Epithelial cell of prostate (primary cell): ENCODE measurements at regions not wholly inside any gene's neighbourhood (a gene's known extent, or its start where the extent isn't known, plus 50 kb on each side); places are given as distances from the start of the nearest gene placed in this dataset.
A peak's percentile ranks its signal among the peaks of the same experiment; 100 is the strongest.

Source experiments
- DNase-seq: peaks from one replicate; pipeline ENCODE4 v3.0.0-alpha.2; 2011; ENCODE audit warnings: low read depth, low spot score
- H3K27ac ChIP-seq: fragments of 450-650 bp; 2 replicates; pipeline ENCODE4 v1.5.1; 2017; ENCODE audit warnings: mild to moderate bottlenecking

DNA sequence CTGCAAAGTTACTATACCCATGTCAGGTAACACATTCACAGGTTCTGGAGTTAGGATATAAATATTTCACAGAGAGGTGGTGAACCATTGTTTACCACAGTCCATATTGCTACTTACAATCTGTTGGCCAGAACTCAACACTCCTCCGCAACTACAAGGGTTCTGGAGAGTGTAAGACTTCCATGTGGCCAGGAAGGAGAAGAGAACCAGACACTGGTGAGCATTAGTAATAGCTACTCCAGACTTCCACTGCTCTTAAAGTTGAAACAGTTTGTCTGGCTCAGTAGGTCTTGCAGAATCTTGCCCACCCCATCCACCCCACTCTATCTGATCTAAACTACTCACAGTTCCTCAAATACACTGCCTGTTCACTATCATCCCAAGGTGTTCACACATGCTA lies 369.6 kb downstream of the DUSP6 start:
- no peak for DNase-seq
- H3K27ac ChIP-seq: no peak overlapping the region

DNA sequence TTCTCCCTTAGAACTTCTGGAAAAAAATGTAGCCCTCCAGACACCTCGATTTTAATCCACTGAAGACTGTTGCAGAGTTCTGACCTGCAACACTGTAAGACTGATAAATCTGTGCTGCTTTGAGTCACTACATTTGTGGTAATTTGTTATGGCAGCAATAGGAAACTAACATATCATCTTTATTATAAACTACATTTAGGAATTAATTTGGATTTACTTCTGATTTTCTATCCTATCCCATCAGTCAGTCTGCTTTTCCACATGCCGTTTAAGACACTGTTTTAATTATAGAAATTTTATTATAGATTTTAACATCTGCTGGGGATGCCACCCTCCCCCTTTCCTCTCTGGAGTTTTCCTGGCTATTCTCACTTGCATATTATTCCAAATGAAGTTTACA lies 375.2 kb downstream of the DUSP6 start:
- H3K27ac ChIP-seq: no peak overlapping the region
- no peak for DNase-seq

DNA sequence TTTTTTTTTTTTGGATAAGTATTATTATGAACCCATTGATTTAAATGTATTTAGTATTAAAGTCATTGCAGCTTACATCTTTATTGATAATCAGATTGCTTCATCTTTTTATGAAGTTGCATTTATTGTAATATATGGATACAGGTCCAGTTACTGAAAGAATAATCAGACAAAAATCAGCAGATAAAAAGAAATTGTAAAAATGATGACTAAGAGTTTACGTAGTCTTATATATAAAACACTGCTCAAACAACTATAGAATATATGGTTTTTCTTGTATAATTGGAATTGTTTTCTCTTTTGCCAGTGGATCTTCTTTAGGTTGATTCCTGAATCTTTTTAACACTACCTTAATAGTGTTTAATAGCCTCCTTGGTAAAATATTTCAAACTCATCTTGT lies 378.3 kb downstream of the DUSP6 start:
- H3K27ac ChIP-seq: no peak overlapping the region
- no peak for DNase-seq

DNA sequence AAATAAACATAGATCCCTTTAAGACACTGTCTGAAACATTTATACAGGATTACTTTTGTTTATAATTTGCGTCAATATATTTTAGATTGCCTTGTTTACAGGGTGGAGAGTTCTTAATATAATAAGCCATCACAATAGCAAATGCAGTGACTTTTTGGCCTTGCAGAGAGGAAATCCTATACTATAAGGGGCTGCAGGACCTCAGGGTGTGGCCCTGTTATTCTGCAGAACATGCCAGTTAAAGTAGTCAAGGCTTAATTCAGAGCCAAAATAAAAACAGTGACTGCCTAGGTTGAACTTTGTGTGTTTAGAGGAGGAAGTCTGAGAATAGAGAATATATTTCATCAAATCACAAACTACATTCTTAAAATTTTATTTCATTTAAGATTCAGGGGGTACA lies 381.6 kb downstream of the DUSP6 start:
- no peak overlapping the region for H3K27ac ChIP-seq
- no peak for DNase-seq

DNA sequence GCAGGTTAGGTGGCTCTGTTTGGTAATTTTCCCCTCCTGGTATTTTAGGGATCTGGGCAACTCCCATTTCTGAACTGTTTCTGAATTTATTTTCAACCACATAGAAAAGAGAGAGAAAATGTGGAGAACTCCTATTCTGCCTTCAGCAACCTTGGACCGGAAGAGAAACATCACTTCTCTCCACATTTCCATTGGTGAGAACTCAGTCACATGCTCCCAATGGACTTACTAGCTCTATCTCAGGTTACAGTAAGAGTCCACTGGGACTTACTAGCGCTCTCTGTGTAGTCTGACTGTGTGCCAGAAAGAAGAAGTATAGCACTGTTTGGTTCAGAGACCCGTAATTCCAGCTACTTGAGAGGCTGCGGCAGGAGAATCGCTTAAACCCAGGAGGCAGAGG lies 383.2 kb downstream of the DUSP6 start:
- no peak for DNase-seq

DNA sequence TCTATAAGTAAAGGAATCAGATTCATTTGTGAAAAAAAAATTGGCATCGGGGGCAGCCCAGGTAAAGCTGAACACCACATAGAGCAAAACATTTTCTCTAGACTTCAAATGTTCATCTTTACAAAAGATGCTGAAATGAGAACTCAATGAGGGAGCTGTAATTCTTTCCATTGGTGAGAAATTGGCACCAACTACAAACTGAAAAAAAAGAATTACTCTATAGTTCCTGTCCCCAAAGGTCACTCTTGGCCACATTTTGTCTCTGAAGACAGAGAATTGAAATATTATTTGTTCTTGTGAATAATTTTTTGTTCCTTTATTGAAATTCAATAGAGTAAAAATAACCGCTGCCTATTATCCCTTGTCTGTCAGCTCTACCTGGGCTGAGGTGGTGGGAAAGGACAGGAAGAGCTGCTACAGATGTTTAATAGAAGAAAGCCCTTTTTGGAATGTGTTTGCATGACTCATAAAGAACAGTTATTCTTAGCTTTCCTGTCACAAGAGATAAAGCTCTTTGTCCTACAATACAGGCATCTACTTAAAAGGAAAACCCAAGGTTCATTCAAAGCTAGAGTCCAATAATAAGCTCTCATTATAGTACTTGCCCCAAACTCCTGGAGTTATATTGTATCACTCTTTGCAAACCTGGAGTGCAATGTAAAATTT lies 380.1 kb upstream of the KITLG start:
- no peak overlapping the region for H3K27ac ChIP-seq
- no peak for DNase-seq

More for the DNA sequence above, 383.2 kb downstream of the DUSP6 start:
- H3K27ac ChIP-seq: no peak overlapping the region

DNA sequence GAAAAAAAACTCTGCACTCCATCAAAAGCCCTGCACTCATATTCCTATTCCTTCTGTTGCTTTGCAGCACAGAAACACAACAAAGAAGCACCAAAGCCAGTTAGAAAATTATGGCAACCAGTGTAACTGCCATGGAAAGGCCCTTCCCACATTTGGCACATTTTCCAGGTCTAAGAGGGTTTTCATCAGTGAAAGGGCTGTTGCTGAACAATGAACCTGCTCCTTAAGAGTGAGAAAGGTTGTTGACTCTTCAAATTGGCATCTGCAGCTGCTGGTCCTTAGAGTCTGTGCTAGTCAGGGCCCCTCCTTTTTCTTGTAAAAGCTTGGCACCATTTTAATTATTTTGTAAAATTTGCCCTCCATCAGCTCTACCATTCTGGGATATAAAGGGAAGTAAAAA lies 378.7 kb upstream of the KITLG start:
- DNase-seq: no peak
- no peak overlapping the region for H3K27ac ChIP-seq

DNA sequence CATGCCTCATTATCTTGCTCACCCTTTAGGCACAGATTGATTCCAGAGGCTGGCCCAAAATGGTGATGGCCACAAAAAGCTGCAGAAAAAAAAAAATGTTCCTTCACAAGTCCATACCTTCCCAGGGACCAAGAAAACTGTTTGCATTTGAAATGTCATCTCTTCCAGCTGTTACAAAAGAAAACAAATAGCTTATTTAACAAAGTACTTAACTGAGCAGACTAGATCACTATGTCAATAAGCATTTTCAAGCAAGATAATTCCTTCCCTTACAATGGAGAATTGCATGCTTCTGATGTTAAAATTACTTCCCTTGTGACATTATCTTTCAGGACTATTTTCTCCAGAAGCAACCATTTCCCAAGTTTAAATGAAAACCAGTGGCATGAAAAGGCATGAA lies 377.9 kb upstream of the KITLG start:
- no peak overlapping the region for H3K27ac ChIP-seq
- DNase-seq: no peak

DNA sequence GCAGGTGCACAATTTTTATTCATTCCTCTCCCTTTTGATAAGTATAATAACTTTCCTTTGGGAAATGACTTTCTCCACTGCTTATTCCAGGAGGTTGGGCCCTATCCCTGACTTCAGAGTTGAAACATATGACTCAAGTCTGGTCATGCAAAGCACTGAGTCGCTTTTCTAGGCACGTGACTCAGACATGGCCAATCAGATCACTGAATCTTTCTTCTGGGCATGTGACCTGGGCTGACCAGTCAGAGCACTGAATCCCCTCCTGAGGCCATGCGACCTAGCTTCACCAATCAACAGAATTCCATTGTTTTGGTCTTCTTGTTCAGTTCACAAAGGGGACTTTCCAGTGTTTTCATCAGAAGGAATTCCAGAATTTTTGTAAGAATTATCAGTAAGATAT lies 377.1 kb upstream of the KITLG start:
- no peak for DNase-seq
- no peak overlapping the region for H3K27ac ChIP-seq

DNA sequence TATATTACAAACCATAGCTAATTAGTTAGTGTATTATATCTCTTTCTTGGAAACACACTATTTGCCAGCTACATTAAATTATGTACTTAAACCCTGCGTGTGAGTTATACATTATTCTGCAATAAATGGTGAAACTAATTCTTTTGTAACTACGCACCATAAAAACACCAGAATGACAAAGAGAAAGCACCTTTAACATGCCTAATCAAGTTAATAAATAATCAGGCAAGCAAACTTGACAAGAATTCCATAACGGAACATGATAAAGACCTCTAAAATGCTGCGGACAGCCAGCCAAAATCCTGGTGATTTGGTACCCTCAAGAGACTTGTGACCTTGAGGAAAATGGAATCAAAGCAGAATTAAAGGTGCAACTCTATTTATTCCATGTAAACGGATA lies 375.3 kb upstream of the KITLG start:
- no peak overlapping the region for H3K27ac ChIP-seq
- no peak for DNase-seq

DNA sequence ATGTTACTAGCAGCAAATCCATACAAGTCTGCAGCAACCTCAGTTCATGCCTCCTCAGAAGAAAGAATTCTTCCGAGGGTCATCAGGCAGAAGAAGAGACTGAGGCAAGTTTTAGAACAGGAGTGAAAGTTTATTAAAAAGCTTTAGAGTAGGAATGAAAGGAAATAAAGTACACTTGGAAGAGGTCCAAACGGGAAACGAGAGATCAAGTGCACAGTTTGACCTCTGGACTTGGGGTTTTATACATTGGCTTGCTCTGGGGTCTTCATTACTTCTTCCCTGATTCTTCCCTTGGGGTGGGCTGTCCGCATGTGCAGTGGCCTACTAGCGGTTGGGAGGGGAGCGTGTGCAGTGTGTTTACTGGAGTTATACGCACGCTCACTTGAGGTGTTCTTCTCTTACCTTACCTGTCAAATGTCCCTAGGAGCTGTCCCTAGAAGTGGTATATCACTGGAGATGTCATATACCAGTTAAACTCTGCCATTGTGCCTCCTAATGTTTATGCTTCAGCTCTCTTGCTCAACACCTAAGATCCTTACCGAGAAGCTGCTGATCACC lies 372.8 kb upstream of the KITLG start:
- DNase-seq: no peak
- no peak overlapping the region for H3K27ac ChIP-seq

DNA sequence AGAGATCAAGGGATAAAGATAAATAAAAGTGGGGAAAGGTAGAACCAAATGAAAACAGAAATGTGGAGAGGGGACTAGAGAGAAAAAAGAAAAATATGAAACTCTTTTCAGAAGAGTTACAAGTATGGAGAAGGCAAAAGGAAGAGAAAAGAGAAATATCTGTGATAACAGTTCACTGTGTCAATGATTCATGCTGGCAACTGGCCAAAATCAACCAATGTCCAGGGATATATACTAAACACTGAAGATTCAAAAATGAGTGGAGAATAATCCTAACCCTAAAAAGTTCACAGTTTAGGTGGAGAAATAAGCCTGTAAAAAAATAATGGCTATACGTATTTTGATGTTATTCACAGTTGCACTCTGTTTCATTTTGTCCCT lies 372.3 kb upstream of the KITLG start:
- no peak overlapping the region for H3K27ac ChIP-seq
- DNase-seq: no peak

DNA sequence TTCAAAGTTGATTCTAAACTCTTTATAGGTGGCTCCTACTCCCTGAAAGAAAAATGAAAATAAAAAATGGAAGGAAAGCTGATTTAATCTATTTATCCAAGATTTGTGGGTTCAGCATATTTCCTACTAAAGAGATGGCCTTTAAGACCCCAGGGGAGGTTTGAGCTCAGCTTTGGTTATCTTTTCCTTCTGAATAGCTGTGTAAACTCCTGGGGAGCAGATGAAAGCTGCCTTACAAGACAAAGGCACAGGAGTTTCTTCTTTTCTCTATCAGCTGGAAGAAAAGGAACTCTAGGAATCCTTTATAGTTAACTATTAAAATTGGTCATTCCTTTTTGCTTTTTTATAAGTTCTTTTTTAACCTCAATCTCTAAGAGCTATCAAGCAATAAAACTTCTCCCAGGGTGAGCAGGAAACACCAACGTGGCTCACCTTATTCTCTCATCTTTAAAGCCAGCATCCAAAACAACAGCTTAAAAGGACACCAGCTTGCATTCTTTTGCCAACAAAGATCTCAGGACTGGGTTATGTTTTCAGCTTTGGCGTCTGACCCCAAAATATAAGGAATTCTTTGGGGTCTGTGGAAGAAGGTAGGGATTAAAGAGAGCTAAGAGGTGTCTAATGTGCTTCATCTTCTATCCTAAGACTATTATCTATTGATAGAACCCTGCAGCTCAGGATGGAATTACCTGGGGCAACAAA lies 371.7 kb upstream of the KITLG start:
- no peak overlapping the region for H3K27ac ChIP-seq
- DNase-seq: no peak

DNA sequence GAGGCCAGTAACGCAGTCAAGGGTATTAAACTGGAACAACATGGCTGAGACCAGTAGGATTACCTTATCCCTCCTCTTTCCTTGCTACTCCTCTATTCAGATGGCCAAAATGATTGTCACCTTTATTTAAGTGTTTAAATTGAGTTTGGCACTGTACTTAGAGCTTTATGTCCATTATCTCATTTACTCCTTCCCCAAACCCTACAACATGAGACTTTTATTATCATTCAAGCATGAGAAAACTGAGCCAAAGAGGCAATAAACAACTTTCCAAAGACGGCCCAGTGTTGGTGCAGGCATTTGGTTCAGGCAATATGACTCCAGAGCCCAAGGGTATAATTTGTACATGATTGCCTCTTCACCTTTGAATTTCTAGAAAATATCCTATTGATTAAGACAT lies 370.9 kb upstream of the KITLG start:
- no peak for DNase-seq
- no peak overlapping the region for H3K27ac ChIP-seq

DNA sequence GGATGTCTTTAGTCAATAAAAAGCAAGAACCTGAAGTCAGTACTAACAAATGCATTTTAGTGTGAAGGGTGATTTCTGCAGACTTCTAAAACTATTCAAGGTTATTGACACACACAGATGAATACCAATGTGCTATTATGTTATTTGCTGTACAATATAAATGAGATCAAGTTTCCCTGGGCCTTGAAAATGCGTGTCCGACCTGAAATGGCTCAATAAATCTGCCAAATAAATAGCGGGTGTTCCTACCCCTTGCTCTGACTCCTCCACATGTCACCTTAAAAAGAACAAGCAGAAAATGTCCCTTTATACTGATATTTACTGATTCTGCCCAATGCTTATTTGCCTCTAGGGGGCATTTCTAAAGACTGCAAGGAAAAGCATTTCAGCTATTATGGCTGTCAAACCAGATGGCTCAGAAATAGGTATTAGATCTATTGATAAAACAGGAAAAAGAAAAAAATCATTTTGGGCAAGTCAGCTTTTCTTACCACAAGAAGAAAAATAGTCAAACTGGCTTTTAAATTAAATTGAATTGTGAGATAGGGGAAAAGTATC lies 367.3 kb upstream of the KITLG start:
- no peak for DNase-seq
- no peak overlapping the region for H3K27ac ChIP-seq

DNA sequence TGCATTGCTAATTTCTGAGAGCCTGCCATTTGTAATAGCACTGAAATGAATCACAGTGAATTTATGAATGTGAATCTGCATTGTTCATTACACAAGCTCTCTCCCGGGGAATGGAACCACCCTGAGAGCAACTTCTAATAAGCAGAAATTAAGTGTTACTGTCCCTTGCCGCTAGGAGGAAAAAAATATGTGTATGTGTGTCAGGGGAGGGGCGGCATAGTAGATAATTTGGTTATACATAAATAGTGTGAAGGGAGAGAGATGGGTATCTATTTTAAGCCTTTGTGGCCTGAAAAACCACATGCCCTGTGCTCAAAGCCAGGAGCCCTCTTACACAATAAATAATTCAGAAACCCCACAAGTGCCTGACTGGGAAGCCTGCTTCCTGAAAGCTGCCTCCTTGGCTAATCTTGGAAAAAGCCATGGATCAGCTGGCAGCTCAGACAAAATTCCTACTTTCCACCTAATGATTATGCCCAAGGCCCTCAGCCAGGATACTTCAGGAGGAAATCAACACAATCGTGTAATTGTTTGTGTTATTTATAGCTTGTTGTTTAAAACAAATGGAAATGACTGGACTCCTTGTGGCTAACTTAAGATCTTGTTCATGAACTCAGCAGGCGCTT lies 366.2 kb upstream of the KITLG start:
- no peak for DNase-seq
- peak overlapping the region; percentile 60 for H3K27ac ChIP-seq

DNA sequence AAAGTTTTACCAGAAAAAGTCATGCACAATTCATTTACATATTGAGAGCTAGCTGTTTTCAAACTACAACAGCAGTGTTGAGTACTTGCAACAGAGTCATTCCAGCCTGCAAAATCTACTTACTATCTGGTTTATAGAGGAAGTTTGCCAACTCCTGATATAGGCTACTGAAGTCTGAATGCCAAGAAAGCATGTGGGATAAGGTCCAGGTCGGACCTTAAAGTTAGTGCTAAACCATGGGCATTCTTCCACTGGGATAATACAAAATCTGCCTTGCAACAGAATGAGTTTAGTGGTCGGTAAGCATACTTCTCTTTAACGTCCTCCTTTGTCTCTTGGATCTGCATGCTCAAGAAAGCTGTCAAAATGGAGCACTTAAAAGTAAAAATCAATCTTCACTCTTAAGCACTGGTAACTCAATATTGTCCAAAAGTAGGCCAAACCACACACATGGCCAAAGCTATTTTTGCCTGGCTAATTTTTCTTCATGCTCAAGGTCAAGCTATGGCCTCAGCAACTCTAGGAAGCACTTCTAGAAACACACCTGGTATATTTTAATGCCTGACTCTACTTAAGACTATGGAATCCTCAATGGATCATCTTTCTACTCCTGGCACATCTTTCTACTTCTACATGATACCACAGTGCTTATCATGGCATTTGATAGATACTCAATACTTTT lies 364.9 kb upstream of the KITLG start:
- H3K27ac ChIP-seq: peak overlapping the region; percentile 61
- DNase-seq: no peak

DNA sequence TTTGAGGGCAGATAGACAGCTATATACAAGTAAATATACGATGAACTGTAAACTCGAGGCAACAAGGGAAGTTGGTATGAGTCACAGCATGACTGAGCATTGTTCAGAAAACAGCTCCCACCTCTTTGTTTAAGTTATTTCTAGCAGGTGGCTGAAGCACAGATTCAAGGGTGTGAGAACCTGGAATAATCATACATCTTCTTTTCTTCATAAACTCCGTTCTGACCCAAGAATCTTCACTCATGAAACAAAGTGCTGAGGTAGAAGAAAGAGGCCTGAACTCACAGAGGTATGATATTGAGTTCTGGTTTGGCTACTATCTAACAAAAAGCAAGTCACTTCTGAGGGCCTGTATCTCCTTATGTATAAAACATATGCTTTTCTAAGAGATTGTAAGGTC lies 364.1 kb upstream of the KITLG start:
- peak overlapping the region; percentile 61 for H3K27ac ChIP-seq
- no peak for DNase-seq

DNA sequence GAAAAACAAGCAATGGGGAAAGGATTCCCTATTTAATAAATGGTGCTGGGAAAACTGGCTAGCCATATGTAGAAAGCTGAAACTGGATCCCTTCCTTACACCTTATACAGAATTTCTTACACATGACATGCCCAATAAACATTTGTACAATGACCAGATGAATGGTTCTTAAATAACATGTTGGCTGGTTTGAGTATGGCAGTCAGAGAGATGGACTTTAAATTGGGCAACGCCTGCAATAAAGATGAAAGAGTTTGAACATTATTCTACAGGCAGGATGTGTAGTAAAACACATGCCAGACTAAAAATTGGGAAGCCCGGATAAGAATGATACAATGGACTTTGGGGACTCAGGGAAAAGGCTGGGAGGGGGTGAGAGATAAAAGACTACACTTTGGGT lies 360.6 kb upstream of the KITLG start:
- DNase-seq: no peak

DNA sequence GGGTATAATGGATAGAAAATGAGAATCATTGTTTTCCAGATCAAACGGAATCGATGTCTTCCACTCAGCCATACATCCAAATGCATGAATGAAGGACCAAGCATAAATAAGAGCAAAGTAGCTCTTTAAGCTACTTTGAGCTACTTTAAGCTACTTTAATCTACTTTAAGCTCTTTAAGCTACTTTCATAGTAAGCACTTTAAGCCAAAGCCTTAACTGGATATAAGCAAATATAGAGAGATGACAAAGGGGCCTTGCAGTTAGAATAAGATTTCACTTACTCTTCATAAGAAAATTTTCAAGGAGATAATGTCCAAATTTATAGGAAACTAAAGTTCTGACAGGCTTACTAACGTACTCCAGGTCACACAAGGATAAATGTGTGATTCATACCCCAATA lies 355.6 kb upstream of the KITLG start:
- DNase-seq: no peak
- H3K27ac ChIP-seq: peak overlapping the region; percentile 17

More for the DNA sequence above, 360.6 kb upstream of the KITLG start:
- H3K27ac ChIP-seq: no peak overlapping the region
